ENCODE measurements at regions not wholly inside any gene's neighbourhood (a gene's known extent, or its start where the extent isn't known, plus 50 kb on each side); places are given as distances from the start of the nearest gene placed in this dataset.

- Histone ChIP-seq H3K9me3 (no peaks in the 10 kb centered on the region), H3K4me3 (no peak overlapping the region), H3K36me3 (no peaks in the 10 kb centered on the region), H3K27ac (no peak overlapping the region), H3K27me3 (no peaks in the 10 kb centered on the region), H3K4me1 (no peaks in the 10 kb centered on the region)
- intact Hi-C loops (cut with DNase I), result no loop called here
- no peak for ATAC-seq
- peak in 1 of 4 donors; percentile 51 for DNase-seq
- no peak for TF ChIP-seq CTCF (IDR thresholded peaks at IDR 0.05)
Measured at GRCh38 chr7:124692425-124692824, 73.2 kb downstream of the GPR37 start.

GRCh38 chr7:124690840-124691239 is 74.8 kb downstream of the GPR37 start:
- Histone ChIP-seq H3K36me3 (no peaks in the 10 kb centered on the region), H3K9me3 (no peaks in the 10 kb centered on the region), H3K27ac (no peak overlapping the region), H3K4me3 (no peak overlapping the region), H3K27me3 (no peaks in the 10 kb centered on the region), H3K4me1 (no peaks in the 10 kb centered on the region)
- ATAC-seq (no peak), DNase-seq (no peak)
- intact Hi-C loops (cut with DNase I), result no loop called here
- TF ChIP-seq CTCF (IDR thresholded peaks at IDR 0.05), result no peak

GRCh38 chr7:124689931-124690330 is 75.7 kb downstream of the GPR37 start:
- Histone ChIP-seq H3K27ac (no peak overlapping the region), H3K4me3 (no peak overlapping the region), H3K36me3 (no peaks in the 10 kb centered on the region), H3K4me1 (no peaks in the 10 kb centered on the region), H3K9me3 (no peaks in the 10 kb centered on the region), H3K27me3 (no peaks in the 10 kb centered on the region)
- TF ChIP-seq CTCF (IDR thresholded peaks at IDR 0.05), result no peak
- intact Hi-C loops (cut with DNase I), result no loop called here
- no peak for DNase-seq
- ATAC-seq, result no peak

- TF ChIP-seq CTCF (IDR thresholded peaks at IDR 0.05), result no peak
- ATAC-seq (no peak), DNase-seq (no peak)
- H3K9me3 ChIP-seq, result no peaks in the 10 kb centered on the region
- H3K27me3 ChIP-seq, result no peaks in the 10 kb centered on the region
- no peak overlapping the region for H3K27ac ChIP-seq
- H3K4me1 ChIP-seq, result no peaks in the 10 kb centered on the region
- H3K4me3 ChIP-seq, result no peak overlapping the region
- intact Hi-C loops (cut with DNase I), result no loop called here
- H3K36me3 ChIP-seq, result no peaks in the 10 kb centered on the region
Measured at GRCh38 chr7:124689523-124689922, 76.1 kb downstream of the GPR37 start.

- no peak for TF ChIP-seq CTCF (IDR thresholded peaks at IDR 0.05)
- Histone ChIP-seq H3K27ac (no peak overlapping the region), H3K27me3 (no peaks in the 10 kb centered on the region), H3K4me1 (no peaks in the 10 kb centered on the region), H3K36me3 (no peaks in the 10 kb centered on the region), H3K4me3 (no peak overlapping the region), H3K9me3 (no peaks in the 10 kb centered on the region)
- intact Hi-C loops (cut with DNase I), result no loop called here
- ATAC-seq, result no peak
- DNase-seq, result no peak
Measured at GRCh38 chr7:124688991-124689390, 76.6 kb downstream of the GPR37 start.
